ENCODE measurements at regions not wholly inside any gene's neighbourhood (a gene's known extent, or its start where the extent isn't known, plus 50 kb on each side); places are given as distances from the start of the nearest gene placed in this dataset.
A peak's percentile ranks its signal among the peaks of the same experiment; 100 is the strongest.

DNA sequence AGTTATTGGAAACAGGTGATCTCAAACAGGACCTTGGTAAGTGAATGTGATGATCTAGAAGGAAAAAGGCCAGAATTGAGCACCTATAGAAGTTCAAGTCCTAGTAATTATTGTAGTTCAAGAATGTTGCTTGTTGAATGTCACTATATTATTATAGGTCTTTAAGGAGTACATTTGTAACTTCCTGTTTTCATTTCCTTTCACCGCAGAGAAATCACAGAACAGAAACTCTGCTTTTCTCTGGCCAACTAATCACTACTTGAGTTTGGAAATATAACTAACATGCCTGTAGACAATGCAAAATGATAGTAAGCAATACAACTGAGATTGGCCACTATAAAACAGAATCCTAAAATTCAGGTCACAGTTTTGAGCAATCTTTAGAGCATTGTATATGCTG, 61.8 kb upstream of the EFEMP1 start:
- ATAC-seq (ENCODE audit: low read depth), result no peak
- ChIA-PET POLR2A (no interaction called here), CTCF (no interaction called here)
- no peak for TF ChIP-seq EZH2 (IDR thresholded peaks at IDR 0.05; ENCODE audit: borderline replicate concordance, insufficient read depth, low read depth, low read length, poor library complexity, severe bottlenecking)
- TF ChIP-seq, protein P1, sequence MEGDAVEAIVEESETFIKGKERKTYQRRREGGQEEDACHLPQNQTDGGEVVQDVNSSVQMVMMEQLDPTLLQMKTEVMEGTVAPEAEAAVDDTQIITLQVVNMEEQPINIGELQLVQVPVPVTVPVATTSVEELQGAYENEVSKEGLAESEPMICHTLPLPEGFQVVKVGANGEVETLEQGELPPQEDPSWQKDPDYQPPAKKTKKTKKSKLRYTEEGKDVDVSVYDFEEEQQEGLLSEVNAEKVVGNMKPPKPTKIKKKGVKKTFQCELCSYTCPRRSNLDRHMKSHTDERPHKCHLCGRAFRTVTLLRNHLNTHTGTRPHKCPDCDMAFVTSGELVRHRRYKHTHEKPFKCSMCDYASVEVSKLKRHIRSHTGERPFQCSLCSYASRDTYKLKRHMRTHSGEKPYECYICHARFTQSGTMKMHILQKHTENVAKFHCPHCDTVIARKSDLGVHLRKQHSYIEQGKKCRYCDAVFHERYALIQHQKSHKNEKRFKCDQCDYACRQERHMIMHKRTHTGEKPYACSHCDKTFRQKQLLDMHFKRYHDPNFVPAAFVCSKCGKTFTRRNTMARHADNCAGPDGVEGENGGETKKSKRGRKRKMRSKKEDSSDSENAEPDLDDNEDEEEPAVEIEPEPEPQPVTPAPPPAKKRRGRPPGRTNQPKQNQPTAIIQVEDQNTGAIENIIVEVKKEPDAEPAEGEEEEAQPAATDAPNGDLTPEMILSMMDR (IDR thresholded peaks at IDR 0.05), result no peak
- H3K27me3 ChIP-seq (replicated peaks in 1 of 4; ENCODE audit: control extremely low read depth in 1 of 4, control insufficient read depth in 3 of 4, insufficient read depth in 4 of 4, low read length in 3 of 4), result peaks cover 0 to 4% (median 0%) of the 10 kb centered on the region in 4 experiments
- no peaks in the 10 kb centered on the region for H4K20me1 ChIP-seq (ENCODE audit: control insufficient read depth, insufficient read depth, low read length, poor library complexity, severe bottlenecking)
- H3K9me3 Mint-ChIP-seq (ENCODE audit: insufficient read depth), result peaks cover 2% of the 10 kb centered on the region
- H3K9ac ChIP-seq (ENCODE audit: low read length), result no peak overlapping the region
- H3K27ac Mint-ChIP-seq, result peak overlapping the region; percentile 32
- H3K36me3 ChIP-seq (replicated peaks in 1 of 2; ENCODE audit: control extremely low read depth in 1 of 2, control insufficient read depth in 1 of 2, extremely low read depth in 1 of 2, insufficient read depth in 2 of 2, low read length in 1 of 2), result no peaks in the 10 kb centered on the region
- H3K9me3 ChIP-seq (ENCODE audit: control extremely low read depth in 1 of 3, control insufficient read depth in 2 of 3, insufficient read depth in 1 of 3, low read length in 2 of 3), result no peaks in the 10 kb centered on the region
- H3K4me1 Mint-ChIP-seq, result peaks cover 19% of the 10 kb centered on the region
- intact Hi-C loops (cut with micrococcal nuclease), result no loop called here
- H3K4me1 ChIP-seq (ENCODE audit: control insufficient read depth in 2 of 2, insufficient read depth in 2 of 2, low read length in 2 of 2), result peaks cover 16 to 17% of the 10 kb centered on the region in 2 donors
- peak; percentile 43 for DNase-seq
- no peak overlapping the region for H3K4me3 Mint-ChIP-seq
- H3K4me3 ChIP-seq (ENCODE audit: control extremely low read depth in 1 of 5, extremely low read depth in 1 of 5, insufficient read depth in 1 of 5, low read depth in 2 of 5, low read length in 4 of 5), result peak overlapping the region in 1 of 5 experiments; percentile 15
- WGBS (ENCODE audit: insufficient coverage), result no CpG with 5 or more reads among the region's 1 CpG
- no peaks in the 10 kb centered on the region for H3K79me2 ChIP-seq (ENCODE audit: control insufficient read depth, insufficient read depth, low read length)
- H2AFZ ChIP-seq (ENCODE audit: insufficient read depth, low read depth, low read length, poor library complexity, severe bottlenecking), result no peak overlapping the region
- H3K27ac ChIP-seq (ENCODE audit: low read length in 2 of 2), result peak overlapping the region in 1 of 2 donors; percentile 38
- H3K27me3 Mint-ChIP-seq, result peaks cover 11% of the 10 kb centered on the region
- H3K4me2 ChIP-seq (replicated peaks; ENCODE audit: low read depth, low read length, poor library complexity, severe bottlenecking), result peak overlapping the region; percentile 42

DNA sequence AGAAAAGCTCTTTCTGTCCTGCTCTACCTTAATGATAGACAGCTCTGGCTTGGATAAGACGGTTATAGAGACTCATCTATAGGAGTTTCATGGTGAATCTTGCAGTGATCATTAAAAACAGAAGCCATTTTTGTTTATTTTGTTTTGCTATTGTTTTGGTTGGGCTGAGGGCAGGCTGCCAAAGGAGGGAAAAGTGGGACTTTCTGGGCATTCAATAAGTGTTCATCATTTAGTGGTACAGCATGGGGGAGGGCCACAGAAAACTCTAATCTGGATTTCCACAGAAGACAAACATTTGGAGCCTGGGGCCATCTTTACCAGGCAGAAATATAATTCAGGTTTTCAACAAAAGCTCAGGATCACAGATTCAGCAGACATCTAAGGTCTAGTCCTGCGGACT, 62.4 kb upstream of the EFEMP1 start:
- ATAC-seq (ENCODE audit: low read depth), result no peak
- no peaks in the 10 kb centered on the region for H3K9me3 Mint-ChIP-seq (ENCODE audit: insufficient read depth)
- DNase-seq, result no peak
- H3K4me1 Mint-ChIP-seq, result peaks cover 19% of the 10 kb centered on the region
- Histone ChIP-seq H3K36me3 (replicated peaks in 1 of 2; ENCODE audit: control extremely low read depth in 1 of 2, control insufficient read depth in 1 of 2, extremely low read depth in 1 of 2, insufficient read depth in 2 of 2, low read length in 1 of 2) (no peaks in the 10 kb centered on the region), H3K9me3 (ENCODE audit: control extremely low read depth in 1 of 3, control insufficient read depth in 2 of 3, insufficient read depth in 1 of 3, low read length in 2 of 3) (no peaks in the 10 kb centered on the region), H3K9ac (ENCODE audit: low read length) (no peak overlapping the region), H3K79me2 (ENCODE audit: control insufficient read depth, insufficient read depth, low read length) (no peaks in the 10 kb centered on the region), H3K4me3 (ENCODE audit: control extremely low read depth in 1 of 5, extremely low read depth in 1 of 5, insufficient read depth in 1 of 5, low read depth in 2 of 5, low read length in 4 of 5) (no peak overlapping the region), H4K20me1 (ENCODE audit: control insufficient read depth, insufficient read depth, low read length, poor library complexity, severe bottlenecking) (no peaks in the 10 kb centered on the region), H2AFZ (ENCODE audit: insufficient read depth, low read depth, low read length, poor library complexity, severe bottlenecking) (peak overlapping the region; percentile 9), H3K4me2 (replicated peaks; ENCODE audit: low read depth, low read length, poor library complexity, severe bottlenecking) (peak overlapping the region; percentile 42), H3K4me1 (ENCODE audit: control insufficient read depth in 2 of 2, insufficient read depth in 2 of 2, low read length in 2 of 2) (peaks cover 16 to 17% of the 10 kb centered on the region in 2 donors), H3K27ac (ENCODE audit: low read length in 2 of 2) (no peak overlapping the region), H3K27me3 (replicated peaks in 1 of 4; ENCODE audit: control extremely low read depth in 1 of 4, control insufficient read depth in 3 of 4, insufficient read depth in 4 of 4, low read length in 3 of 4) (peaks cover 0 to 4% (median 0%) of the 10 kb centered on the region in 4 experiments)
- H3K27me3 Mint-ChIP-seq, result peaks cover 7% of the 10 kb centered on the region
- CTCF ChIA-PET, result no interaction called here
- no peak overlapping the region for H3K4me3 Mint-ChIP-seq
- TF ChIP-seq, protein P1 (IDR thresholded peaks at IDR 0.05), result no peak
- no peak for TF ChIP-seq EZH2 (IDR thresholded peaks at IDR 0.05; ENCODE audit: borderline replicate concordance, insufficient read depth, low read depth, low read length, poor library complexity, severe bottlenecking)
- no peak overlapping the region for H3K27ac Mint-ChIP-seq
- POLR2A ChIA-PET, result no interaction called here
- WGBS (ENCODE audit: insufficient coverage), result 100% methylated on average over 2 of the region's 2 CpGs
- intact Hi-C loops (cut with micrococcal nuclease), result no loop called here

Data from B cell (primary cell).